ENCODE measurements at regions not wholly inside any gene's neighbourhood (a gene's known extent, or its start where the extent isn't known, plus 50 kb on each side); places are given as distances from the start of the nearest gene placed in this dataset.

DNA sequence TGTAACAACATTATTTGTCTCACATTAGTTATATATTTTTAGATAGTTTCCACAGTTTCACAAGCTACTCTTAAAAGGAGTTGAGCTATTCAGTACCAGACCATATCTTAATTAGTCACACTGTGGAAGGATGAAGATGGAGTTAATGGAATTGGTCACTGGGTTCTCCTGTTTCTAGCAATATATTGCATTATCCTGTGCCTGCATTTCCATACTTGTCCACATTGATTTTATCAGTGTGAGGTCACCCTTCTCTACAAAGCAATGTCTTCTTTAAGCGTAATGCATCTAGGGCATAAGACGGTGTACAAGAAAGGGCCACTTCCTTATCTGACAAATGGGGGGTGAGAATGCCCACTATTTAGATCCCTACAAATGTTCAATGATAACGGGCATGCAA lies 216.8 kb upstream of the TANK start:
- DNase-seq (ENCODE audit: low spot score) (no peak), FAIRE-seq (no peak)

DNA sequence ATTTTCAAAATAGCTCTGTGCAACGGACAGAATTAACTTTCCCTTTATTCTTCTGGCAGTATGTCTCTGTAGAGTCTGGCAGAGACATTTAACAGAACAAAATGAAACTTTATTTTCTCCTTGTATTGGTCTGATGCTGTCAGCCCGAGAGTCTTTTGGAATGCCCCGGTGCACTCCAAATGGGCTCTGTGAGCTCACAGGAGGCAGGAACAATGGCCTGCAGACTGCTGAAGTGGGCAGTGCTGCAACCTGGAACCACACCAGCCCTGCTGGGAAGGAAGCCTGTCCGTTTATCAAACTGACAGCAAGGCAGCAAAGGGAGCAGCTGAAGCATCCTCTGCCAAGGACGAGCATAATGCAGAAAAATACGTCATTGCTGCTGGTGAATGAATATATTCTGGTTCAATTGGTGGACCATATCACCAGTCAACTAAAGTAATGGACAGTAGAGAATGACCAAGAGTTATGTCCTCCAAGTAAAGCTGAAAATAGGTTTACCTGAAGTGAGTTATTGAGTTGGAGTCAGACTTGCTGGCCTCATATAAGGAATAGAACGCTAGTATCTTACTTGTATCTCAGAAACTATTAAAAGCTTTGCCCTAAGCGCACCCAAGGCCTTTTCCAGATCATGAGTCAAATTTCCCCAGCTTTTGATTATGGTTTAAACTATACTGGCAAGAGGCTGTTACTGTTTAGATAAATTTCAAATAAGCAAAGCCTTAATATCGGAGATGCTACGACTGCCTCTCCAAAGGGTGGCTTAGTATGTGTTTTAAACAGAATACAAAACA lies 207.6 kb upstream of the TANK start:
- DNase-seq (ENCODE audit: low spot score) (no peak), FAIRE-seq (no peak)

- DNase-seq (ENCODE audit: low spot score) (no peak), FAIRE-seq (no peak)
Measured at GRCh38 chr2:160955578-160955977, 204.7 kb upstream of the TANK start.

DNA sequence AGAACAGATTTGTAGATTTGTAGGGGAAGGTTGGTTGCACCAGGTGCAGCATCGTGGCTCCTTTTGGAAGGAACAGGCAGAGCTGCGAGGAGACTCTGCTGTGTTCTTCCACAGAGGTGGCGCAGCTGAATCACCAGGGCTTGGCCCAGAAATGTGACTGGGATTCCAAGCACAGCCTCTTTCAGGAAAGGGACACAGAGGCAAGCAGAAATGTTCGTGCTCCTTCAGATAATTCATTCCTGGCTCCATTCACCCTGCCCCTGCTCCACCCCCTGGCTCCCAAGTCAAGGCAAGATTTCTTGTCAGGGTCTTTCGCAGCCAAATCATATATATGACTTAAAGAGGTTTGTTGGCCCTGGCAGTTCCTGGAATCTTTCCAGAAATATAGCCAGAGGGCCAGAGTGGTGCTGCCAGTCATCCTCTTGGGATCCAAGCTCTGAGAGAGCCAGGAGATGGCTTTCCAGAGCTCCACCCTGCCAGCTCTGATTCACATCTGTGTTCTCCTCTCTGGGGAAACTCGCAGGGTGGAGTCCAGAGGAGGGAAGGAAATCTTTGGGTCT lies 203.9 kb upstream of the TANK start:
- DNase-seq (ENCODE audit: low spot score) (no peak), FAIRE-seq (no peak)

- FAIRE-seq (no peak), DNase-seq (ENCODE audit: low spot score) (no peak)
Measured at GRCh38 chr2:160963957-160964356, 196.3 kb upstream of the TANK start.

- FAIRE-seq: no peak
- no peak for DNase-seq (ENCODE audit: low spot score)
Measured at GRCh38 chr2:160967523-160967922, 192.7 kb upstream of the TANK start.

DNA sequence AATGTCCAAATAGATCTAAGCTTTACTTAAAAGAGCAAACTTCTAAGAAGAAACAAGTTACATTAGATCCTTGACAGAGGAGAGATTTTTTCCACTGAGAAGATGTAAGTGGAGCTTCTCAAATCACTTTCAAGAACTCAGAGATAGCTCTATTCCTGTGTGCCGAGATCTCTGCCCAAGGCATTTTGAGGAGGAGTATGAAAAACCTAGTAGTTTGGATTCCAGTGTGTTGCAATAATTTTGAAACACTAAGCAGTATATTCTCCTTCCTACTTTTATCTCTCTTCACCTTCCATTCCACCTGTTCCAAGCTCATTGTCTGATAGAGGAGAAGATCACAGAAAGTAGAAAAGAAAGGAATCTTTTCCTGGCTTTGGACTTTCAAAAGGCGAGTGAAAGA lies 192.0 kb upstream of the TANK start:
- DNase-seq (ENCODE audit: low spot score): no peak
- no peak for FAIRE-seq

DNA sequence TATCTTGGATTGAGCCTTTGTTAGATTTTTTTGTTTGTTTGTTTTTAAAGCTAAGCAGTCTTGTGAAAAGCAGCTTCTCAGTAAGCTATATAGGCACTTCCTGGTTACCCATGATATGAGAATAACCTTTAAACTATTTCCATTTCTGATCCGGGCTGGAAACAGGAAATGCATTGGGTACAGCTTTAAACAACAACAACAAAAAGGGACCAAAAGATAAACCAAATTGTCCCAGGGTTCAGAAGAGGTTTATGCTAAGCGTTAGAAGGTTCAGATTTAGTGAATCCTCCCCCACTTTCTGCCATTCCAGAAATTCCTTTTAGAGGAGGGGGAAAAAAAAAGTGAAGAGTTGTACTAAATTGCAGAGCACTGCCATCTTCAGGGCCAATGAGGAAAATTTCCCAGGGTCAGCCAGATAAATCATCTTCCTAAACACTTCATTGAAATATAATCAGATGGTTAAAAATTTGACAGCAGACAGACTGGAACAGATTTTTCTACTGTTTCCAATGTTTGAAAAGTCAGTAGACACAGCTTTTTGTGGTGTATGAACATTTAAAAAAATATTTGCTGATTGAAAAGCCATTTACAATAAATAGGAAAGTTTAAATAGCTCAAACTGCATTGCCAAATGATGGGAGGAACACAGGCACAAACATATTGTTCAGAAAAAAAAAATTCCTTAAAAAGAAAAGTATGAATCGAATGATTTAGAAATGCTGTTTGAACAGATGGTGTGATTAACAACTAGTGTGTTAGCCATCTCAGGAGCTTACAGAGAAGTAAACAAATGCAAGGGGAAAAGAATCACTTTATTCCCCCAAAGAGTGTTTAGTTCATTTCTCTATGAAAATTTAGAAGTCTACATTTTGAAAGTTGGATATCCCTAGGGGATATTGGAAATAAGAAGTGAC lies 189.9 kb upstream of the TANK start:
- FAIRE-seq (no peak), DNase-seq (ENCODE audit: low spot score) (peak; percentile 59)

DNA sequence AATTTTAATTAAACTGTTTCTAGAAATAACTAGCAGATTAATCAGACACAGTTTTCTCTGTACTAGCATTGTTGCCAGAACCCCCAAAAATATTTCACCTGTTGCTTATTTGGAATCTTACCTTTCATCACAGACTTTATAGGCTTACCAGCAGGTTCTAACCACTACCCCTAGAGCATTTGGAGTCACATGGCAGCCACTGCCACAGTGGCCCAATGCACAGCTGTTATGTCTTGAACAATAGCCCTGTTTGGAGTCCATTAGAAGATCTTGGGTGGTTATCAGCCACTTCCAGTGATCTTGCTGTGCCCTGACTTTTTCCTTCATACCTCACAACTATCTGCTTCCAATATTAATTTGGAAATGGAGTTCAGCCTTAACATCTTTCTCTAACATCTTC lies 186.2 kb upstream of the TANK start:
- FAIRE-seq: no peak
- DNase-seq (ENCODE audit: low spot score): no peak

- no peak for FAIRE-seq
Measured at GRCh38 chr2:160974803-160975202, 185.4 kb upstream of the TANK start.

GRCh38 chr2:160976797-160977196 lies 183.4 kb upstream of the TANK start:
- FAIRE-seq: no peak
- DNase-seq (ENCODE audit: low spot score): no peak

More at GRCh38 chr2:160974803-160975202, 185.4 kb upstream of the TANK start:
- no peak for DNase-seq (ENCODE audit: low spot score)

DNA sequence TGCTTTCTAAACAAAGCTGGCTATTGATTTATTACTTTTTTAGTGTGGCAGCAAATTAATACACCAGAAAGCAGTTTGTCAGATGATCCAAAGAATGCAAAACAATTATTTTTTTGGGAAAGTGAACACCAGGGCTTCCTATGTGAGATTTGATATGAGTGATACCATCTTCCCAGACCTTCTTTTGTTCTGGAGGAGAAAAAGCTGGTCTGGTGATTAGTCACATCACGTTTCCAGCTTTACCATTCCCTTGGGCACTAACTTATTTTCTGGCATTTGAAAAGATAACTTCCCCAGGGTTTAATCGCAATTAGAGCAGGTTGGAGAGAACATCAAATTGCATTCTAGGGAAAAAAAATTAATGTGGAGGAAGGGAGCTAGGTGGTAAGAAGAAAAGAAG lies 182.9 kb upstream of the TANK start:
- DNase-seq (ENCODE audit: low spot score) (no peak), FAIRE-seq (no peak)

GRCh38 chr2:160977854-160978253 lies 182.4 kb upstream of the TANK start:
- FAIRE-seq: no peak
- DNase-seq (ENCODE audit: low spot score): no peak

- DNase-seq (ENCODE audit: low spot score): no peak
Measured at GRCh38 chr2:160984426-160985077, 175.7 kb upstream of the TANK start.

DNA sequence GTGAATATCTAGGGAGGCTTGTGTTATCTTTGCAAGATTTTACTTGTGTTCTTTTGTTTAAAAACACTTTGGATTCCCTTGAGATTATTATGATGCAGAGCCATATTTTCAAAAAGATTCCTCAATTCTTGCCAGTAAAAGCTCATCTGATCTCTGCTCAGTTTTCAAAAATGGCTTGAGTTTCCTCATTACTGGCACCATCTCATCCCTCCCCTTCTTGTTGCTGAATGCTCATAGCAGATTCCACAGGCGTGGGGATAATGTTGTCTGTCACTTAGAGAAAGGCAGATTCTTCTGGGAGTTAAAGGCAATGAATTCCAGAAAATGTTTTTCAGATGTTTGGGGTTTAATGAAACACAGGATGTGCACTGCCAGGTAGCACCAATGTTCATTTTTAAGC lies 170.4 kb upstream of the TANK start:
- no peak for FAIRE-seq
- no peak for DNase-seq (ENCODE audit: low spot score)

More at GRCh38 chr2:160984426-160985077, 175.7 kb upstream of the TANK start:
- no peak for FAIRE-seq

- FAIRE-seq: no peak
- DNase-seq (ENCODE audit: low spot score): no peak
Measured at GRCh38 chr2:160993654-160994061, 166.6 kb upstream of the TANK start.

GRCh38 chr2:160994141-160995002 lies 165.9 kb upstream of the TANK start:
- DNase-seq (ENCODE audit: low spot score): peak; percentile 65
- FAIRE-seq: no peak

GRCh38 chr2:160996584-160996983 lies 163.6 kb upstream of the TANK start:
- no peak for FAIRE-seq

GRCh38 chr2:161004379-161004778 lies 155.8 kb upstream of the TANK start:
- FAIRE-seq (no peak), DNase-seq (ENCODE audit: low spot score) (peak; percentile 11)

More at GRCh38 chr2:160996584-160996983, 163.6 kb upstream of the TANK start:
- no peak for DNase-seq (ENCODE audit: low spot score)

- FAIRE-seq: no peak
- DNase-seq (ENCODE audit: low spot score): no peak
Measured at GRCh38 chr2:161005170-161005569, 155.1 kb upstream of the TANK start.

DNA sequence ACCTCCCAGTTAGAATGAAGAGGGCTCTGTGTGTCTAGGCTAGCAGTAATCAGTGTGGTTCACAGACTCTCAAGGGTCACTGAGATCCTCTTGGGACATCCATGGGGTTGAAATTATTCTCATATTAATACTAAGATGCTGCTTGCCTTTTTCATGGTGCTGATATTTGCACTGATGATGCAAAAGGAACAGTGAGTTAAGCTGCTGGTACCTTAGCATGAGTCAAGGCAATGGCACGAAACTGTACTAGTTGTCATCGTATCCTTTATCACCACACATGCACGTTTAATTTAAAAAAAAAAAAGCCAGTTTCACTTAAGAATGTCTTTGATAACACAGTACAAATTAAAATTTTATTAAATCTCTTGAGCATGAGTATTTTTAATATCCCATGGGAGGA lies 151.9 kb upstream of the TANK start:
- DNase-seq (ENCODE audit: low spot score) (no peak), FAIRE-seq (no peak)

All from urothelium cell line (cell line).